GM18526 (cell line): ENCODE measurements at regions not wholly inside any gene's neighbourhood (a gene's known extent, or its start where the extent isn't known, plus 50 kb on each side); places are given as distances from the start of the nearest gene placed in this dataset.

Experiments used
- POLR2A ChIP-seq: IDR thresholded peaks from 3 replicates; pipeline ENCODE4 v1.6.1; 2011; ENCODE audit not compliant: insufficient read length; ENCODE audit errors: extremely low read depth

GRCh38 chr1:222339376-222339947 is 208.4 kb downstream of the HHIPL2 start:
- TF ChIP-seq POLR2A = no peak

GRCh38 chr1:222335586-222335985 is 212.3 kb downstream of the HHIPL2 start:
- TF ChIP-seq POLR2A = no peak

- no peak for TF ChIP-seq POLR2A
Observed at GRCh38 chr1:222334026-222334680, 213.8 kb downstream of the HHIPL2 start.

DNA sequence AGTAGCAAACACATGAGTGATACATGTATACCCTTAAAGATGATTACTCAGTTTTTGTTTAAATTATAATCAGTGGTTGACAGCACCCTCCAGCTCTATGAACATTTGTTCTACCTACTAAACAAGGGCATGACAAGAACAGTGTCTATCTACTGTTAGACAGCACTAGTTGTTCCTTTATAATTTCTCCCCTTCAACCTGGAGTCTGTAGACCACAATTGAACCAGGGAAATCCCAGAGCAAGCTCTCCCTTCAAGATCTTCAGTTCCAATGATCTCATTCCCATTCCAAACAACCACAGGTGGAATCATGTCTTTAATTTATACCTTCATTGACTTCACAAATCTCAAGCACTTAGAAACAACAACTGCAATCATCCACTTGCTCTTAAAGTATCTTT is 216.1 kb downstream of the HHIPL2 start:
- no peak for TF ChIP-seq POLR2A

- no peak for TF ChIP-seq POLR2A
Observed at GRCh38 chr1:222331340-222331739, 216.6 kb downstream of the HHIPL2 start.

- TF ChIP-seq POLR2A = no peak
Observed at GRCh38 chr1:222329493-222330045, 218.3 kb downstream of the HHIPL2 start.

DNA sequence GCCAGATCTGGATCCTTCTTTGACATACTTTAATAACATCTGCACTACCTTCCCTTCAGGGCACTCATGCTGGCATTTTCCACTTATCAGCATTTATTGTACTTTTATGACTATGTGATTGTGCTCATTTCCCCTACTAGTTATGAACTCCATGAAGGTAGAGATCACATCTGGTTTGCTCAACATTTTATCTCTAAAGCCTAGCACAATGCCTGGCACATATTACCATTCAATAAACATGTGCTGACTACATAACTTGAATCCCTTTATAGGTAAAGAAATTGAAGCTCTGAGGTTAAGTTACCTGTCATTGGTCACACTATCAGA is 221.2 kb downstream of the HHIPL2 start:
- no peak for TF ChIP-seq POLR2A

GRCh38 chr1:222326006-222326709 is 221.7 kb downstream of the HHIPL2 start:
- TF ChIP-seq POLR2A = no peak

- TF ChIP-seq POLR2A = no peak
Observed at GRCh38 chr1:222325506-222325905, 222.4 kb downstream of the HHIPL2 start.

GRCh38 chr1:222314839-222315238 is 233.1 kb downstream of the HHIPL2 start:
- no peak for TF ChIP-seq POLR2A

DNA sequence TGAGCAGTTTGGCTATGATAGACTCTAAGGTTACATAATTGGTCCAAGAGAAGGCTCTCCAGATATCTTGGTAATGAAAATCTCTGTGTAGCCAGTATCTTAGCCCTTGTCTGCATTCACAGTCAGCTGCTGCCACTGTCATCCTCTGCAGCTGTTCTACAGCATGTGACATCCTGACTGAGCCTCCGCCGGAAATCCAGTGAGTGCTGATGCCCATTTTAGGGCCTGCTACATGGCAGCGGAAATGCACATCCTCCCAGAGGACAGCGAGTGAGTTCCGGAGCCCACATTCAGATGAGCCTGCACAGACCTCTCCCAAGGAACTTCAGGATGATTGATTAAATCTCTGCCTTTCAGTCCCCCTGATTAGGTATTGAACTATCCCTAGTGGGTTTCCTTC is 237.1 kb downstream of the HHIPL2 start:
- no peak for TF ChIP-seq POLR2A

DNA sequence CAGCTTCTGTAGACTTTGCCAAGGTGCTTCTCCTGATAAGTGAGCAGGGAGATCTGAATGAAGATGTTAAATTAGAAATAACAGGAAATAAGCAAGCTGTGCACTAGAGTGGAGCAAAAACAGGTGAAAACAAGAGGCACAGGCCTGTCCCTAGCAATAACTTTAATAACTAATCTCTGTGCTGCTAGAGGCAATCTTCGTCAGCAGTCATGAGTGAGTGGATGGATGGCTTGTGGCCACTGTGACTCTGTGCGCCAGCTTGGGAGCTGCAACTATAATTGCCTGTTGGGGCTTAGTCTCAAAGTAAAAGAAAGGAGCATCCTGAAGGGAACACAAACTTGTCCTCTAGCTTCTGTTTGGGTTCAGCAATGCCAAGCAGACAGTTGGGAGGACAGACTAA is 240.3 kb downstream of the HHIPL2 start:
- TF ChIP-seq POLR2A = no peak

DNA sequence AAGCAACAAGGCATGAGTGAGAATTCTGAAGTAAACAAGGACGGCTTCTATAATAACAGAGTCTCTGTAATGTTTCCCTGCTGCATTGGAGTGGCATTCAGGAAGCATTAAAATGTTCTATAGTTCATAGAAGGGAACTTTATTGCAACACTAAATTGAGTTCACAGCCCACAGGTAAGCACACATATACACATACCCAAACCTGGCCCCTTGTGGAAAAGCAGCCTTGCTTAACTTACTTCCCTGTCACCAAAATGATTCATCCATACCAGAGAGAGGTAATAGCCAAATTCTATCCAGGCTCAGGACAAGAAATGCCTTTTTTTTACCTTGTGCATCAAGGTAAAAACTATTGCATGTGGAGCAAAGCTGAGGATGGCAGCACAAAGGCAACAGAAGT is 241.4 kb downstream of the HHIPL2 start:
- TF ChIP-seq POLR2A = no peak

- TF ChIP-seq POLR2A = no peak
Observed at GRCh38 chr1:222306011-222306410, 241.9 kb downstream of the HHIPL2 start.

- no peak for TF ChIP-seq POLR2A
Observed at GRCh38 chr1:222301652-222302051, 246.3 kb downstream of the HHIPL2 start.

GRCh38 chr1:222299524-222299923 is 248.4 kb downstream of the HHIPL2 start:
- no peak for TF ChIP-seq POLR2A
